Neuron (in vitro differentiated cells): ENCODE measurements at regions not wholly inside any gene's neighbourhood (a gene's known extent, or its start where the extent isn't known, plus 50 kb on each side); places are given as distances from the start of the nearest gene placed in this dataset.

ENCODE experiments used
- H2AFZ ChIP-seq: one replicate; pipeline ENCODE4 v1.6.1; 2013; ENCODE audit warnings: low read depth, mild to moderate bottlenecking, inconsistent platforms, low read length, moderate library complexity
- H3K27me3 ChIP-seq: one replicate; pipeline ENCODE4 v1.6.1; 2013; ENCODE audit warnings: low read length; ENCODE audit not compliant: insufficient read depth
- H3K36me3 ChIP-seq: one replicate; pipeline ENCODE4 v1.6.1; 2013; ENCODE audit warnings: low read length; ENCODE audit not compliant: insufficient read depth
- H3K4me1 ChIP-seq: one replicate; pipeline ENCODE4 v1.6.1; 2013; ENCODE audit warnings: low read length; ENCODE audit not compliant: insufficient read depth
- H3K4me3 ChIP-seq: 2 replicates; pipeline ENCODE4 v1.5.1; 2013; ENCODE audit warnings: mild to moderate bottlenecking, low read length, moderate library complexity
- H3K9me3 ChIP-seq: one replicate; pipeline ENCODE4 v1.6.1; 2013; ENCODE audit warnings: low read length

DNA sequence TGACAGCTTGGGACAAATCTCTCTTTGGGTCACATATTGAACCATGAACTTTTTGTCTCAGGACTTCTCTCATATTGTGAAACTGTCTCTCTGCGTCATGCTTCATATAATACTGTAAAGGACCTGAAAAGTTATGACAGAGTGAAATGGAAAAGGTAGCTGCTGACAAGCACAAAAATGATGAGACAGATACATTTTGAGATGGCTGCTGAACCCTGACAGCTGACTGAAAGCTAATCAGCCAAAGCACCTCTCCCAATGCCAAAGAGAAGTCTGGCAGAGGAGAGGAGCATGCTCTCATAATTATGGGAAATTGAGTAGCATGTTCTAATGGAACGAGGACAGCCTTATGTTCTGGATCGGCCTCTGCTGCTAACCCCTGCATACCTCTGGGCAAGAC lies 873.4 kb upstream of the ADGRL3 start:
- no peaks in the 10 kb centered on the region for H3K4me1 ChIP-seq
- no peaks in the 10 kb centered on the region for H3K36me3 ChIP-seq
- H3K9me3 ChIP-seq, result no peaks in the 10 kb centered on the region
- H3K27me3 ChIP-seq, result no peaks in the 10 kb centered on the region
- no peak overlapping the region for H2AFZ ChIP-seq
- H3K4me3 ChIP-seq, result no peak overlapping the region

- no peak overlapping the region for H2AFZ ChIP-seq
- H3K4me3 ChIP-seq, result no peak overlapping the region
- no peaks in the 10 kb centered on the region for H3K9me3 ChIP-seq
- no peaks in the 10 kb centered on the region for H3K4me1 ChIP-seq
- no peaks in the 10 kb centered on the region for H3K27me3 ChIP-seq
- no peaks in the 10 kb centered on the region for H3K36me3 ChIP-seq
Observed at GRCh38 chr4:60327651-60328050, 872.5 kb upstream of the ADGRL3 start.

GRCh38 chr4:60344908-60345307 lies 855.2 kb upstream of the ADGRL3 start:
- Histone ChIP-seq H3K27me3 (no peaks in the 10 kb centered on the region), H3K4me3 (no peak overlapping the region), H3K36me3 (no peaks in the 10 kb centered on the region), H2AFZ (no peak overlapping the region), H3K4me1 (no peaks in the 10 kb centered on the region), H3K9me3 (no peaks in the 10 kb centered on the region)

GRCh38 chr4:60345392-60345791 lies 854.7 kb upstream of the ADGRL3 start:
- Histone ChIP-seq H3K9me3 (no peaks in the 10 kb centered on the region), H3K36me3 (no peaks in the 10 kb centered on the region), H3K4me1 (no peaks in the 10 kb centered on the region), H3K27me3 (no peaks in the 10 kb centered on the region), H3K4me3 (no peak overlapping the region), H2AFZ (no peak overlapping the region)

GRCh38 chr4:60359746-60360367 lies 840.3 kb upstream of the ADGRL3 start:
- peaks cover 2% of the 10 kb centered on the region for H3K4me1 ChIP-seq
- H3K4me3 ChIP-seq, result no peak overlapping the region
- no peaks in the 10 kb centered on the region for H3K27me3 ChIP-seq
- H2AFZ ChIP-seq, result no peak overlapping the region
- no peaks in the 10 kb centered on the region for H3K36me3 ChIP-seq
- H3K9me3 ChIP-seq, result no peaks in the 10 kb centered on the region

DNA sequence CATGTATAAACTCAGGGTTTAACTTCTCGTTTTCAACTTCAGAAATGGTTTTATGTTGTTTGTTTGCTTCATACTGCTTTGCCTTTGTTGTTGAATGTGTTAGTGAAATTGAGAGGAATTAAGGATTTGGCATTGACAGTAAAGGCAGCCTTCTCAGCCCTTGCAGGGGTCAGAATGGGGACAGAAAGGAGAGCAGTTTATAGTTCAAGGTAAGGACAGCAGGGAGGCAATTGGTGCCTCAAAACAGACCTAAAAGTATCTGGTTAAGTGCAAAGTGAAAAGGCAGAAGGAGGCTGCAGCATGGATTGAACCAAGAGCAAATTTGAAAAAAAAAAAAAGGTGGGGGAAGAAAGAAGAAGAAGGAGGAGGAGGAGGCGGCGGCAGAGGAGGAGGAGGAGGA lies 835.0 kb upstream of the ADGRL3 start:
- no peaks in the 10 kb centered on the region for H3K27me3 ChIP-seq
- H3K4me1 ChIP-seq, result no peaks in the 10 kb centered on the region
- no peaks in the 10 kb centered on the region for H3K36me3 ChIP-seq
- H3K4me3 ChIP-seq, result no peak overlapping the region
- no peaks in the 10 kb centered on the region for H3K9me3 ChIP-seq
- no peak overlapping the region for H2AFZ ChIP-seq

- Histone ChIP-seq H3K9me3 (no peaks in the 10 kb centered on the region), H3K36me3 (no peaks in the 10 kb centered on the region), H3K27me3 (no peaks in the 10 kb centered on the region), H3K4me1 (no peaks in the 10 kb centered on the region), H2AFZ (no peak overlapping the region), H3K4me3 (no peak overlapping the region)
Observed at GRCh38 chr4:60366661-60367060, 833.5 kb upstream of the ADGRL3 start.

DNA sequence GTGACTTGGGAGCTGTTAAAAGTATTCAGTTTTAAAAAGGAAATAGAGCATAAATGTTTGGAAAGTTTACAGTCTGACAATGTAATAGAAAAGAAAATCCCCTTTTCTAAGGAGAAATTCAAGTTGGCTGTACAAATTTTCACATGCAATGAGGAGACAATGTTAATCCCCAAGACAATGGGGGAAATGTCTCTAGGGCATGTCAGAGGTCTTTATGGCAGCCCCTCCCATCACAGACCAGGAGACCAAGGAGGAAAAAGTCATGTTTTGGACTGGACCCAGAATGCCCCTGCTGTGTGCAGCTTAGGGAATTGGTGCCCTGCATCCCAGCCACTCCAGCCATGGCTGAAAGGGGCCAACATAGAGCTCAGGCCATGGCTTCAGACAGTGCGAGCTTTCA lies 831.1 kb upstream of the ADGRL3 start:
- Histone ChIP-seq H3K27me3 (no peaks in the 10 kb centered on the region), H3K9me3 (no peaks in the 10 kb centered on the region), H3K36me3 (no peaks in the 10 kb centered on the region), H3K4me1 (no peaks in the 10 kb centered on the region), H3K4me3 (no peak overlapping the region), H2AFZ (no peak overlapping the region)

- H3K4me3 ChIP-seq, result no peak overlapping the region
- H3K9me3 ChIP-seq, result no peaks in the 10 kb centered on the region
- no peaks in the 10 kb centered on the region for H3K4me1 ChIP-seq
- H3K36me3 ChIP-seq, result no peaks in the 10 kb centered on the region
- H2AFZ ChIP-seq, result no peak overlapping the region
- H3K27me3 ChIP-seq, result no peaks in the 10 kb centered on the region
Observed at GRCh38 chr4:60378010-60378409, 822.1 kb upstream of the ADGRL3 start.

DNA sequence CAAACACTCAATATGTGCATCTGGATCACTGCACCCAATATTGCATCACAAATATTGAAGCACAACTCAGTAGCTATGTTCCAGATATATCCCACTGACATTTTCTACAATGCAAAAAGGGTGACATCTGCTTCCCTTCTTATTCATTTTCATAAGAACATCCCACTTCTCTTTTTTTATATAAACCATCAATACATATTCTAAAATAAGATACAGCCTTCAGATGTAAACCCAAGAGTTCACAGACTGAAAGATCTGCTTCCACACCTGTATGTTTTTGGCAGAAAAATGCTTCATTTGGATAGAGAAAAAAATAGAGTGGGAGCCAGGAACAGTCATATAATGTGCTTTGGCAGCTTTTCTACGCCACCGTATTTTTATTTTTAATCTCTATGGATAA lies 815.6 kb upstream of the ADGRL3 start:
- no peaks in the 10 kb centered on the region for H3K4me1 ChIP-seq
- H2AFZ ChIP-seq, result no peak overlapping the region
- no peak overlapping the region for H3K4me3 ChIP-seq
- no peaks in the 10 kb centered on the region for H3K36me3 ChIP-seq
- no peaks in the 10 kb centered on the region for H3K27me3 ChIP-seq
- no peaks in the 10 kb centered on the region for H3K9me3 ChIP-seq

GRCh38 chr4:60389633-60390032 lies 810.5 kb upstream of the ADGRL3 start:
- H3K9me3 ChIP-seq, result no peaks in the 10 kb centered on the region
- no peak overlapping the region for H3K4me3 ChIP-seq
- H3K36me3 ChIP-seq, result no peaks in the 10 kb centered on the region
- H3K27me3 ChIP-seq, result no peaks in the 10 kb centered on the region
- H3K4me1 ChIP-seq, result no peaks in the 10 kb centered on the region
- no peak overlapping the region for H2AFZ ChIP-seq

GRCh38 chr4:60396341-60397049 lies 803.6 kb upstream of the ADGRL3 start:
- no peaks in the 10 kb centered on the region for H3K27me3 ChIP-seq
- H3K36me3 ChIP-seq, result no peaks in the 10 kb centered on the region
- H3K4me3 ChIP-seq, result no peak overlapping the region
- H2AFZ ChIP-seq, result no peak overlapping the region
- H3K9me3 ChIP-seq, result no peaks in the 10 kb centered on the region
- H3K4me1 ChIP-seq, result no peaks in the 10 kb centered on the region

GRCh38 chr4:60400593-60400992 lies 799.5 kb upstream of the ADGRL3 start:
- no peaks in the 10 kb centered on the region for H3K9me3 ChIP-seq
- H3K4me3 ChIP-seq, result no peak overlapping the region
- no peaks in the 10 kb centered on the region for H3K36me3 ChIP-seq
- peaks cover 15% of the 10 kb centered on the region for H3K4me1 ChIP-seq
- H2AFZ ChIP-seq, result no peak overlapping the region
- no peaks in the 10 kb centered on the region for H3K27me3 ChIP-seq

DNA sequence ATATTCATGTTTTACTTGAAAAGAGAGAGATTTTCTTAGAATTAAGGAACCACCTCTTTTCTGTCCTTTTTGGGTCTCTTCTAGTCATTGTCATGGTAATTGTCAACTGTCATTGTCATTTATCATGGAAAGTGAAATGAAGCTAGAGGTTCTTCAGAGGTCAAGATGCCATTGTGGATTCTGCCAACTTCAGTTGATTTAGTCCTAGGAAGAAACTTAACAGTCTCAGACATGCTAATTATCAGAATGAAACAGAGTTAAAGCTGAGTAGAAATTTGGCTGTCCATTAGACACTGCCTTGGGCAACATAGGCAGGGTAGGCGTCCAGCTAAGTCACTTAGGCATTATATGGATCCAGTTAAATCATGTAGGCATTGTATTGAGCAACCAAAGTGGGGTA lies 796.1 kb upstream of the ADGRL3 start:
- H3K36me3 ChIP-seq, result no peaks in the 10 kb centered on the region
- H2AFZ ChIP-seq, result no peak overlapping the region
- H3K9me3 ChIP-seq, result no peaks in the 10 kb centered on the region
- no peak overlapping the region for H3K4me3 ChIP-seq
- H3K27me3 ChIP-seq, result no peaks in the 10 kb centered on the region
- H3K4me1 ChIP-seq, result peaks cover 15% of the 10 kb centered on the region
